SK-MEL-5 (cell line): ENCODE measurements at regions not wholly inside any gene's neighbourhood (a gene's known extent, or its start where the extent isn't known, plus 50 kb on each side); places are given as distances from the start of the nearest gene placed in this dataset.
A peak's percentile ranks its signal among the peaks of the same experiment; 100 is the strongest.

Experiments used
- DNase-seq: peaks from one replicate; pipeline ENCODE4 v3.0.0-alpha.2; 2016; ENCODE audit warnings: low read depth, low spot score
- in situ Hi-C: cut with HindIII; loops from 2 replicates; pipeline ENCODE4 v1.10.0; 2016; ENCODE audit warnings: low sequenced_read_pairs, high pct_unique_total_duplicates, low pct_unique_long_range_greater_than_20kb

GRCh38 chr12:13376610-13377373, 180.3 kb downstream of the EMP1 start:
- in situ Hi-C loops: no loop called here
- DNase-seq: no peak

- DNase-seq: no peak
- in situ Hi-C loops: no loop called here
Measured at GRCh38 chr12:13375583-13376345, 179.2 kb downstream of the EMP1 start.

GRCh38 chr12:13374793-13375192, 178.3 kb downstream of the EMP1 start:
- DNase-seq: no peak
- in situ Hi-C loops: no loop called here

GRCh38 chr12:13373803-13374202, 177.3 kb downstream of the EMP1 start:
- in situ Hi-C loops: no loop called here
- DNase-seq: no peak

GRCh38 chr12:13373131-13373530, 176.6 kb downstream of the EMP1 start:
- in situ Hi-C loops: no loop called here
- DNase-seq: no peak

GRCh38 chr12:13372386-13372785, 175.9 kb downstream of the EMP1 start:
- in situ Hi-C loops: no loop called here

GRCh38 chr12:13371797-13372196, 175.3 kb downstream of the EMP1 start:
- no peak for DNase-seq
- in situ Hi-C loops: no loop called here

More at GRCh38 chr12:13372386-13372785, 175.9 kb downstream of the EMP1 start:
- no peak for DNase-seq

GRCh38 chr12:13371367-13371766, 174.8 kb downstream of the EMP1 start:
- DNase-seq: no peak
- in situ Hi-C loops: no loop called here

GRCh38 chr12:13369474-13370056, 173.0 kb downstream of the EMP1 start:
- in situ Hi-C loops: no loop called here

GRCh38 chr12:13368971-13369370, 172.4 kb downstream of the EMP1 start:
- in situ Hi-C loops: no loop called here
- no peak for DNase-seq

More at GRCh38 chr12:13369474-13370056, 173.0 kb downstream of the EMP1 start:
- no peak for DNase-seq

- in situ Hi-C loops: no loop called here
Measured at GRCh38 chr12:13368431-13368830, 171.9 kb downstream of the EMP1 start.

GRCh38 chr12:13367973-13368372, 171.4 kb downstream of the EMP1 start:
- DNase-seq: no peak
- in situ Hi-C loops: no loop called here

More at GRCh38 chr12:13368431-13368830, 171.9 kb downstream of the EMP1 start:
- DNase-seq: no peak

- in situ Hi-C loops: no loop called here
- DNase-seq: no peak
Measured at GRCh38 chr12:13365748-13366366, 169.3 kb downstream of the EMP1 start.

- peak; percentile 86 for DNase-seq
- in situ Hi-C loops: no loop called here
Measured at GRCh38 chr12:13362260-13362841, 165.8 kb downstream of the EMP1 start.

GRCh38 chr12:13359636-13360035, 163.1 kb downstream of the EMP1 start:
- in situ Hi-C loops: no loop called here
- no peak for DNase-seq

GRCh38 chr12:13358391-13358905, 161.9 kb downstream of the EMP1 start:
- in situ Hi-C loops: no loop called here

GRCh38 chr12:13350946-13351345, 154.4 kb downstream of the EMP1 start:
- in situ Hi-C loops: no loop called here
- DNase-seq: no peak

More at GRCh38 chr12:13358391-13358905, 161.9 kb downstream of the EMP1 start:
- DNase-seq: no peak

GRCh38 chr12:13350381-13350780, 153.9 kb downstream of the EMP1 start:
- in situ Hi-C loops: no loop called here
- DNase-seq: no peak
